SU-DHL-6 (cell line): ENCODE measurements at regions not wholly inside any gene's neighbourhood (a gene's known extent, or its start where the extent isn't known, plus 50 kb on each side); places are given as distances from the start of the nearest gene placed in this dataset.

Experiments used
- H2AFZ ChIP-seq: fragments of 200-600 bp; sonication (generic); 2 replicates; pipeline ENCODE4 v1.6.1; 2014; ENCODE audit warnings: low read depth, mild to moderate bottlenecking, moderate library complexity, mixed read lengths, antibody characterized with exemption, low read length; ENCODE audit not compliant: severe bottlenecking
- H3F3A ChIP-seq: fragments of 200-600 bp; shearing (Covaris generic); 2 replicates; pipeline ENCODE4 v1.6.0; 2016; ENCODE audit warnings: antibody characterized with exemption, mild to moderate bottlenecking; ENCODE audit not compliant: insufficient read depth
- H3K27ac ChIP-seq: fragments of 200-600 bp; sonication (generic); 2 replicates; pipeline ENCODE4 v1.5.1; 2016; ENCODE audit warnings: low read depth, mild to moderate bottlenecking, low read length, moderate library complexity, mixed read lengths
- H3K27me3 ChIP-seq: fragments of 200-600 bp; sonication (generic), shearing (Covaris generic); 2 replicates; pipeline ENCODE4 v1.6.0; 2014; ENCODE audit warnings: mild to moderate bottlenecking, low read length
- H3K36me3 ChIP-seq: fragments of 200-600 bp; sonication (generic); 2 replicates; pipeline ENCODE4 v1.6.1; 2014; ENCODE audit warnings: mild to moderate bottlenecking, low read length, mixed read lengths
- H3K4me2 ChIP-seq: fragments of 300-600, 200-600 bp; shearing (Covaris generic), sonication (generic); 2 replicates; pipeline ENCODE4 v1.6.0; 2014; ENCODE audit warnings: low read length, low read depth, mild to moderate bottlenecking; ENCODE audit not compliant: poor library complexity, severe bottlenecking
- H3K4me3 ChIP-seq: fragments of 200-600 bp; sonication (generic); 2 replicates; pipeline ENCODE4 v1.5.1; 2014; ENCODE audit warnings: antibody characterized with exemption, low read length, mild to moderate bottlenecking, mixed read lengths; ENCODE audit not compliant: insufficient read depth, poor library complexity, severe bottlenecking
- H3K79me2 ChIP-seq: fragments of 200-600 bp; sonication (generic); 2 replicates; pipeline ENCODE4 v1.6.1; 2014; ENCODE audit warnings: mild to moderate bottlenecking, low read length, moderate library complexity; ENCODE audit not compliant: insufficient read depth
- H3K9ac ChIP-seq: fragments of 200-600 bp; sonication (generic); 2 replicates; pipeline ENCODE4 v1.7.0; 2014; ENCODE audit warnings: mild to moderate bottlenecking, low read length
- H3K9me2 ChIP-seq: fragments of 200-600 bp; sonication (generic); replicated peaks from 2 replicates; pipeline ENCODE4 v1.6.1; 2014; ENCODE audit warnings: low read length; ENCODE audit not compliant: insufficient read depth
- H3K9me3 ChIP-seq: fragments of 200-600 bp; sonication (generic); 2 replicates; pipeline ENCODE4 v1.6.1; 2014; ENCODE audit warnings: low read length, mixed read lengths; ENCODE audit not compliant: insufficient read depth
- H4K20me1 ChIP-seq: fragments of 200-600 bp; sonication (generic); 2 replicates; pipeline ENCODE4 v1.6.1; 2014; ENCODE audit warnings: low read depth, mild to moderate bottlenecking, antibody characterized with exemption, low read length, moderate library complexity, mixed read lengths
- CTCF ChIP-seq: fragments of 200-600 bp; sonication (generic); IDR thresholded peaks from one replicate; pipeline ENCODE4 v1.5.1; 2017; ENCODE audit warnings: antibody characterized with exemption, mild to moderate bottlenecking, low read length, moderate library complexity; ENCODE audit not compliant: insufficient read depth, poor library complexity, severe bottlenecking
- EZH2phosphoT487 ChIP-seq: fragments of 200-600 bp; sonication (generic), shearing (Covaris generic); conservative IDR thresholded peaks from 2 replicates; pipeline ENCODE4 v1.6.1; 2018; ENCODE audit warnings: mild to moderate bottlenecking, antibody characterized with exemption, low read length, moderate library complexity, mixed read lengths

GRCh38 chr4:34767407-34767806 lies 1476.9 kb downstream of the ARAP2 start:
- Histone ChIP-seq H3K9ac (no peak overlapping the region), H3K4me3 (no peak overlapping the region), H3K79me2 (no peaks in the 10 kb centered on the region), H3K4me2 (no peak overlapping the region), H3K9me3 (no peaks in the 10 kb centered on the region), H3K9me2 (no peaks in the 10 kb centered on the region), H3F3A (no peaks in the 10 kb centered on the region), H3K27me3 (no peaks in the 10 kb centered on the region), H4K20me1 (no peaks in the 10 kb centered on the region), H3K36me3 (no peaks in the 10 kb centered on the region), H2AFZ (peak overlapping the region; percentile 51), H3K27ac (no peak overlapping the region)
- no peak for TF ChIP-seq EZH2phosphoT487
- TF ChIP-seq CTCF: no peak

- Histone ChIP-seq H3K27ac (no peak overlapping the region), H4K20me1 (no peaks in the 10 kb centered on the region), H2AFZ (peak overlapping the region; percentile 62), H3K9me2 (no peaks in the 10 kb centered on the region), H3K9me3 (no peaks in the 10 kb centered on the region), H3K9ac (no peak overlapping the region), H3K27me3 (no peaks in the 10 kb centered on the region), H3K4me3 (no peak overlapping the region), H3K36me3 (0 out of 2 replicates have a peak, but pooled peaks cover 2% of the 10 kb centered on the region), H3K4me2 (no peak overlapping the region), H3K79me2 (no peaks in the 10 kb centered on the region), H3F3A (no peaks in the 10 kb centered on the region)
- TF ChIP-seq CTCF: no peak
- TF ChIP-seq EZH2phosphoT487: no peak
These were observed 1472.7 kb downstream of the ARAP2 start for GRCh38 chr4:34771632-34772031.

GRCh38 chr4:34790131-34790530 lies 1454.2 kb downstream of the ARAP2 start:
- H3K4me2 ChIP-seq: no peak overlapping the region
- no peaks in the 10 kb centered on the region for H4K20me1 ChIP-seq
- no peak for TF ChIP-seq CTCF
- no peak for TF ChIP-seq EZH2phosphoT487

More at GRCh38 chr4:34790131-34790530, 1454.2 kb downstream of the ARAP2 start:
- Histone ChIP-seq H3F3A (no peaks in the 10 kb centered on the region), H3K79me2 (no peaks in the 10 kb centered on the region), H3K27me3 (no peaks in the 10 kb centered on the region), H3K9me3 (no peaks in the 10 kb centered on the region), H3K4me3 (no peak overlapping the region), H3K36me3 (no peaks in the 10 kb centered on the region), H3K9me2 (no peaks in the 10 kb centered on the region), H3K27ac (no peak overlapping the region), H2AFZ (no peak overlapping the region), H3K9ac (no peak overlapping the region)
